ENCODE measurements at regions not wholly inside any gene's neighbourhood (a gene's known extent, or its start where the extent isn't known, plus 50 kb on each side); places are given as distances from the start of the nearest gene placed in this dataset.

DNA sequence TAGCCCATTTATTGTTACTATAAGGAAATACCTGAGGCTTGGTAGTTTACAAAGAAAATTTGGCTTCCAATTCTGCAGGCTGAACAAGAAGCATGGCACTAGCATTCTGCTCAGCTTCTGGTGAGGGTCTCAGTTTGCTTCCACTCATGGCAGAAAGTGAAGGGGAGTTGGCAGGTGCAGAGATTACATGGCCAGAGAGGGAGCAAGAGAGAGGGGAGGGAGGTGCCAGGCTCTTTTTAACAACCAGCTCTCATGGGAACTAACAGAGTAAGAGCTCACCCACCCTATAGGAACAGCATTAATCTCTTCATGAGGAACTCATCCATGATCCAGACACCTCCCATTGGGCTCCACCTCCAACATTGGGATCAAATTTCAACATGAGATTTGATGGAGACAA is 437.9 kb downstream of the CHL1 start:
- Histone ChIP-seq H3K79me2 (ENCODE audit: control insufficient read depth, insufficient read depth, low read length) (no peaks in the 10 kb centered on the region), H3K4me3 (no peak overlapping the region), H4K20me1 (ENCODE audit: control insufficient read depth, insufficient read depth) (no peaks in the 10 kb centered on the region), H3K9ac (ENCODE audit: control insufficient read depth, insufficient read depth, low read length) (no peak overlapping the region), H3K4me1 (ENCODE audit: control insufficient read depth, insufficient read depth, low read length) (no peaks in the 10 kb centered on the region), H3K4me2 (ENCODE audit: control insufficient read depth, insufficient read depth) (no peak overlapping the region), H3K36me3 (ENCODE audit: control insufficient read depth in 2 of 2, insufficient read depth in 2 of 2, low read length in 1 of 2) (no peaks in the 10 kb centered on the region), H2AFZ (ENCODE audit: control insufficient read depth, low read depth, low read length) (no peak overlapping the region), H3K9me3 (replicated peaks; ENCODE audit: control insufficient read depth, insufficient read depth, low read length) (no peaks in the 10 kb centered on the region), H3K27me3 (replicated peaks in 1 of 2; ENCODE audit: control insufficient read depth in 2 of 2, insufficient read depth in 2 of 2, low read length in 1 of 2) (no peaks in the 10 kb centered on the region), H3K27ac (ENCODE audit: control insufficient read depth, insufficient read depth) (no peak overlapping the region)
- POLR2A ChIA-PET, result no interaction called here
- BruUV-seq (replicated peaks), result no TSS peak
- in situ Hi-C loops (cut with MboI), result no loop called here
- FAIRE-seq (no peak), ATAC-seq (no peak), DNase-seq (ENCODE audit: low read depth, low spot score) (no peak)
- CTCF ChIA-PET, result interaction anchor here (0.7 to 2.4 kb wide), 2 partner anchors 25 to 219 kb away, joined by 3 to 12 read pairs; no protein-coding TSS in a partner anchor
- intact Hi-C loops (cut with micrococcal nuclease; ENCODE audit: unreplicated experiment), result loop anchor here (5.0 kb wide), 2 partner anchors 167 to 268 kb away; no protein-coding TSS in a partner anchor
- SMC1A ChIA-PET (ENCODE audit: uncharacterized antibody, unreplicated experiment), result interaction anchor here (1.6 kb wide), 1 partner anchor 11 kb away, joined by 4 read pairs; no protein-coding TSS in a partner anchor
- RAD21 ChIA-PET (ENCODE audit: unreplicated experiment), result interaction anchor here (0.8 kb wide), 1 partner anchor 222 kb away, joined by 3 read pairs; no protein-coding TSS in a partner anchor
- TF ChIP-seq FOXM1 (IDR thresholded peaks at IDR 0.05; ENCODE audit: low read depth, low read length), result no peak
- TF ChIP-seq, protein P1, sequence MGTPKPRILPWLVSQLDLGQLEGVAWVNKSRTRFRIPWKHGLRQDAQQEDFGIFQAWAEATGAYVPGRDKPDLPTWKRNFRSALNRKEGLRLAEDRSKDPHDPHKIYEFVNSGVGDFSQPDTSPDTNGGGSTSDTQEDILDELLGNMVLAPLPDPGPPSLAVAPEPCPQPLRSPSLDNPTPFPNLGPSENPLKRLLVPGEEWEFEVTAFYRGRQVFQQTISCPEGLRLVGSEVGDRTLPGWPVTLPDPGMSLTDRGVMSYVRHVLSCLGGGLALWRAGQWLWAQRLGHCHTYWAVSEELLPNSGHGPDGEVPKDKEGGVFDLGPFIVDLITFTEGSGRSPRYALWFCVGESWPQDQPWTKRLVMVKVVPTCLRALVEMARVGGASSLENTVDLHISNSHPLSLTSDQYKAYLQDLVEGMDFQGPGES (IDR thresholded peaks at IDR 0.05), result no peak
- TF ChIP-seq, protein P2, sequence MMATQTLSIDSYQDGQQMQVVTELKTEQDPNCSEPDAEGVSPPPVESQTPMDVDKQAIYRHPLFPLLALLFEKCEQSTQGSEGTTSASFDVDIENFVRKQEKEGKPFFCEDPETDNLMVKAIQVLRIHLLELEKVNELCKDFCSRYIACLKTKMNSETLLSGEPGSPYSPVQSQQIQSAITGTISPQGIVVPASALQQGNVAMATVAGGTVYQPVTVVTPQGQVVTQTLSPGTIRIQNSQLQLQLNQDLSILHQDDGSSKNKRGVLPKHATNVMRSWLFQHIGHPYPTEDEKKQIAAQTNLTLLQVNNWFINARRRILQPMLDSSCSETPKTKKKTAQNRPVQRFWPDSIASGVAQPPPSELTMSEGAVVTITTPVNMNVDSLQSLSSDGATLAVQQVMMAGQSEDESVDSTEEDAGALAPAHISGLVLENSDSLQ (IDR thresholded peaks at IDR 0.05), result no peak
- TF ChIP-seq GABPA (IDR thresholded peaks at IDR 0.05; ENCODE audit: low read depth), result no peak
- TF ChIP-seq, protein P3, sequence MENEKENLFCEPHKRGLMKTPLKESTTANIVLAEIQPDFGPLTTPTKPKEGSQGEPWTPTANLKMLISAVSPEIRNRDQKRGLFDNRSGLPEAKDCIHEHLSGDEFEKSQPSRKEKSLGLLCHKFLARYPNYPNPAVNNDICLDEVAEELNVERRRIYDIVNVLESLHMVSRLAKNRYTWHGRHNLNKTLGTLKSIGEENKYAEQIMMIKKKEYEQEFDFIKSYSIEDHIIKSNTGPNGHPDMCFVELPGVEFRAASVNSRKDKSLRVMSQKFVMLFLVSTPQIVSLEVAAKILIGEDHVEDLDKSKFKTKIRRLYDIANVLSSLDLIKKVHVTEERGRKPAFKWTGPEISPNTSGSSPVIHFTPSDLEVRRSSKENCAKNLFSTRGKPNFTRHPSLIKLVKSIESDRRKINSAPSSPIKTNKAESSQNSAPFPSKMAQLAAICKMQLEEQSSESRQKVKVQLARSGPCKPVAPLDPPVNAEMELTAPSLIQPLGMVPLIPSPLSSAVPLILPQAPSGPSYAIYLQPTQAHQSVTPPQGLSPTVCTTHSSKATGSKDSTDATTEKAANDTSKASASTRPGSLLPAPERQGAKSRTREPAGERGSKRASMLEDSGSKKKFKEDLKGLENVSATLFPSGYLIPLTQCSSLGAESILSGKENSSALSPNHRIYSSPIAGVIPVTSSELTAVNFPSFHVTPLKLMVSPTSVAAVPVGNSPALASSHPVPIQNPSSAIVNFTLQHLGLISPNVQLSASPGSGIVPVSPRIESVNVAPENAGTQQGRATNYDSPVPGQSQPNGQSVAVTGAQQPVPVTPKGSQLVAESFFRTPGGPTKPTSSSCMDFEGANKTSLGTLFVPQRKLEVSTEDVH (IDR thresholded peaks at IDR 0.05; ENCODE audit: low read depth, partially characterized antibody), result no peak
- TF ChIP-seq, protein P4, sequence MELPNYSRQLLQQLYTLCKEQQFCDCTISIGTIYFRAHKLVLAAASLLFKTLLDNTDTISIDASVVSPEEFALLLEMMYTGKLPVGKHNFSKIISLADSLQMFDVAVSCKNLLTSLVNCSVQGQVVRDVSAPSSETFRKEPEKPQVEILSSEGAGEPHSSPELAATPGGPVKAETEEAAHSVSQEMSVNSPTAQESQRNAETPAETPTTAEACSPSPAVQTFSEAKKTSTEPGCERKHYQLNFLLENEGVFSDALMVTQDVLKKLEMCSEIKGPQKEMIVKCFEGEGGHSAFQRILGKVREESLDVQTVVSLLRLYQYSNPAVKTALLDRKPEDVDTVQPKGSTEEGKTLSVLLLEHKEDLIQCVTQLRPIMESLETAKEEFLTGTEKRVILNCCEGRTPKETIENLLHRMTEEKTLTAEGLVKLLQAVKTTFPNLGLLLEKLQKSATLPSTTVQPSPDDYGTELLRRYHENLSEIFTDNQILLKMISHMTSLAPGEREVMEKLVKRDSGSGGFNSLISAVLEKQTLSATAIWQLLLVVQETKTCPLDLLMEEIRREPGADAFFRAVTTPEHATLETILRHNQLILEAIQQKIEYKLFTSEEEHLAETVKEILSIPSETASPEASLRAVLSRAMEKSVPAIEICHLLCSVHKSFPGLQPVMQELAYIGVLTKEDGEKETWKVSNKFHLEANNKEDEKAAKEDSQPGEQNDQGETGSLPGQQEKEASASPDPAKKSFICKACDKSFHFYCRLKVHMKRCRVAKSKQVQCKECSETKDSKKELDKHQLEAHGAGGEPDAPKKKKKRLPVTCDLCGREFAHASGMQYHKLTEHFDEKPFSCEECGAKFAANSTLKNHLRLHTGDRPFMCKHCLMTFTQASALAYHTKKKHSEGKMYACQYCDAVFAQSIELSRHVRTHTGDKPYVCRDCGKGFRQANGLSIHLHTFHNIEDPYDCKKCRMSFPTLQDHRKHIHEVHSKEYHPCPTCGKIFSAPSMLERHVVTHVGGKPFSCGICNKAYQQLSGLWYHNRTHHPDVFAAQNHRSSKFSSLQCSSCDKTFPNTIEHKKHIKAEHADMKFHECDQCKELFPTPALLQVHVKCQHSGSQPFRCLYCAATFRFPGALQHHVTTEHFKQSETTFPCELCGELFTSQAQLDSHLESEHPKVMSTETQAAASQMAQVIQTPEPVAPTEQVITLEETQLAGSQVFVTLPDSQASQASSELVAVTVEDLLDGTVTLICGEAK (IDR thresholded peaks at IDR 0.05; ENCODE audit: borderline replicate concordance), result no peak
- no peak for TF ChIP-seq TAF1 (IDR thresholded peaks at IDR 0.05; ENCODE audit: borderline replicate concordance, low read depth, low read length)
- TF ChIP-seq MTA3 (IDR thresholded peaks at IDR 0.05; ENCODE audit: borderline replicate concordance, low read length), result no peak
- TF ChIP-seq SREBF1 (IDR thresholded peaks at IDR 0.05; ENCODE audit: low read length), result no peak
- TF ChIP-seq JUND (IDR thresholded peaks at IDR 0.05; ENCODE audit: low read depth, low read length), result no peak
- no peak for TF ChIP-seq NR2C2 (IDR thresholded peaks at IDR 0.05; ENCODE audit: borderline replicate concordance, control insufficient read depth, insufficient read length, low read depth)

Measured in GM12878 (cell line).